CD4-positive, alpha-beta T cell treated with Interleukin-10 for 1 hour (primary cell): ENCODE measurements at regions not wholly inside any gene's neighbourhood (a gene's known extent, or its start where the extent isn't known, plus 50 kb on each side); places are given as distances from the start of the nearest gene placed in this dataset.
"Not testable (repeated sequence)": the region's sequence is repeated elsewhere in the genome, so short reads cannot be mapped to it uniquely, and the experiment has no call there.

ENCODE experiments used
- DNase-seq: peaks from one replicate; pipeline ENCODE4 v3.0.0-alpha.2; 2020

DNA sequence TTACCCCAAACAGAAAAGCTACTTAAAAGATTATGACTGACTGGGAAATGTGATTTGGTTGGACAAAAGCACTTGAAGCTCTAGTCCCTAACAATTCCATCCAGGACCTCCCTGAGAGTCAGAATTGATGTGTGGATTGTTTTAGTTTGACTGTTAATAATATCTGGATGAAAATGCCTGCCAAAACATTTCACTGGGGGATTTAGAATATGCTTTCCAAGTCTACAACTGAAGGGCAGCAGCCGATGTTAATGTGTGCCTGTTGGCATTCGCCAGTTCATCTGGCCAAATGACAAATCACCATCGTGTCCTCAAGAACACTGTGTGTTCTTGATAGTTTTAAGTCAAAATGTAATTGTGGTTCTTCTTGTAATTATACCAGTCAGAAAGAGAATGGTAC, 76.0 kb upstream of the TSC22D1 start:
- DNase-seq = no peak

DNA sequence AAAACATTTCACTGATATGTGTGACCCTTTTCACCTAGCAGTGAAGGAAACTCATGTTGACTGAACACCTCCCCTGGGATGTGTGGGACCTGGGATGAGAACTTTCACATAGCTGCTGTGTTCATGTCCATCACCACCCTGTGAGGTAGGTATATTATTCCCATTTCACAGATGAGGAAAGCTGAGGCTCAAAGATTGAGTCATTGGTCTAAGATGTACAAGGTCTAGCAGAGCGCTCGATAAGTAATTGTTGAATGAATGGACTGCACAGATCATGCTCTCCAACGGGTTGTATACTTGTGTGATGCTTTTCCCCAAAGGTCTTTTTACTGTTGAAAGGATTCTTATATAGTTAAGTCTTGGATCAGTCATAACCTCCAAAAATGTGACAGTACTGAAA, 75.6 kb upstream of the TSC22D1 start:
- DNase-seq = no peak

DNA sequence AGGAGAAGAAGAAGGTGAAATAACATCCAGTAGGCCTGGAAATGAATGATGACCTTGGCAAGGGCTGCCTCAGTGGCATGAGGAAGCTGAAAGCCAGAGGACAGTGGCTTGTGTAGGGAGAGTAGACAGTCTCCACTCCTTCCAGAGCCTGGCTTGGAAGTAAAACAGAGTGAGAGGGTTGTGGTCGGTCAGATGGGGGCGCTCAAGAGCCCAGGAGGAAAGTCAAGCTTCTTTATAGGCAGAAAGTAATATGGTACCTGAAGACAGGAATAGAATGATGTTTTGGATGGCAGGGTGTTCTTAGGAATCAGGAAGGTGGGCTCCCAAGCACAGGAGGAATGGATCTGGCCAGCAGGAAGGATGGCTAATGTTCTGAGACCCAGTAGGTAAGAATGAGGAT, 75.1 kb upstream of the TSC22D1 start:
- DNase-seq = no peak

DNA sequence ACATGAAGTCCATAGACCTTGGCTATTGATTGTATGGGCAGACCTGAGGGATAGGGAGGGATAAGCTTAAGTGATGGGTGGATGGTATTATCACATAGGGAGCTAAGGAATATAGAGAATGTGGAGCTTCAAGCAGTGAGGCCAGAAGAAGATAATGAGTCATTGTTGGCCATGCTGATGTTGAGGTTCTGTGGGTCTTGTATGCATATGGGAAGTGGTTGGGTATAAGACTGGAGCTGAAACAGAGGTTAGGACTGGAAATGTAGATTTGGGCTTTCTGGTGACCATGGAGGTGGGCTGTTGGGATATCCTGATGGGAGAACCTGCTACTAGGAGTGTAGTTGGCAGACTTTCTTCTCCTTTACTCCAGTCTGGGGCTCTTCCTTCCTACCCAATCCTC, 73.7 kb upstream of the TSC22D1 start:
- no peak for DNase-seq

GRCh38 chr13:44649104-44649428, 72.9 kb upstream of the TSC22D1 start:
- DNase-seq = no peak

- DNase-seq = peak; percentile 11
Measured at GRCh38 chr13:44648392-44649103, 72.4 kb upstream of the TSC22D1 start.

- DNase-seq = not testable (repeated sequence)
Measured at GRCh38 chr13:44647560-44647959, 71.4 kb upstream of the TSC22D1 start.

DNA sequence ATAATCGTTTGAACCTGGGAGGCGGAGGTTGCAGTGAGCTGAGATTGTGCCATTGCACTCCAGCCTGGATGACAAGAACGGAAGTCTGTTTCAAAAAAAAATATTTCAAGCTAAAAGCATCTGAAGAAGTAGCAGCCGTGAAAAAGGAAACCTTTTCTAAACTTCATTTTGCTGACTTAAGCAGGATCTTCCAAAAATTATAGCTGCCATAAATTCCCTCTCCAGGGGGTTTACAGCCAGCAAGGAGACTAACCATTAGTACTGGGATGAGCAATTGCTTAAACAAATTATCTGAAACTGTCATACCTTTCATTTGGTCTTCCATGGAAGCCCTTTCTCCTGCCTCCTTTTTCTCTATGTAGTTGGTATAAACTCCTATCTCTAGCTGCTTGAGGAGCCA, 69.9 kb upstream of the TSC22D1 start:
- no peak for DNase-seq

DNA sequence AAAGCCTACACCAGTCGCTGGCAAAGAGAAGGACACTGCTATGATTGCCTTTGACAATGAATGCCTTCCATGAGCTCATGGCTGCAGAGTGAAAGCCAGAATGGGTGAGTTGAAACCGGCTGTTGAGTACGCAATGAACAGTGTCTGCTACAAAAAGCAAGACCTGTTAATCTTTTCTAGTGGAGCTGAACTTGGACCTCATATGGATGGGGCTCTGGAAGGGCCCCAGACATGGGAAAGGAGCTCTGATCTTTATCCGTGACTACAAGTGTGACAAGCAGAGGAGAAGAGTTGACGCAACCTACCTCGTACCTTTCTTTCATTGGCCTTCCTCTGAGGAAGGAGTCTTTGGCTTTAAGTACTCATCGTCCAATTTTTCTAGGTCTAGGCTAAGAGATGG, 67.1 kb upstream of the TSC22D1 start:
- no peak for DNase-seq

DNA sequence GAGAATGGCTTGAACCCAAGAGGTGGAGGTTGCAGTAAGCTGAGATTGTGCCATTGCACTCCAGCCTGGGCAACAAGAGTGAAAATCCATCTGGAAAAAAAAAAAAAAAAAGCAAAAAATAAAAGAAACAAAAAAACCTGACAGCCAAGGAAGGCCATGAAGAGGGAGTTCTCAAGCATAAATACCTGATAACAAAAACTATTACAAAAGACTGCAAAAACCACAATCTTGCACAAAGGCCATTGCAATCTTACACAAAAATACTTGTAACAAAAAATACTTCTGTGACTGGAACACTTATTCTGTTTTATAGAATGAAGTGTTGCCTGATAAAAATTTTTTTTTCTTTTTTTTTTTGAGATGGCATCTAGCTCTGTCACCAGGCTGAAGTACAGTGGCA, 61.5 kb upstream of the TSC22D1 start:
- DNase-seq = no peak

- DNase-seq = no peak
Measured at GRCh38 chr13:44629465-44630183, 53.5 kb upstream of the TSC22D1 start.

DNA sequence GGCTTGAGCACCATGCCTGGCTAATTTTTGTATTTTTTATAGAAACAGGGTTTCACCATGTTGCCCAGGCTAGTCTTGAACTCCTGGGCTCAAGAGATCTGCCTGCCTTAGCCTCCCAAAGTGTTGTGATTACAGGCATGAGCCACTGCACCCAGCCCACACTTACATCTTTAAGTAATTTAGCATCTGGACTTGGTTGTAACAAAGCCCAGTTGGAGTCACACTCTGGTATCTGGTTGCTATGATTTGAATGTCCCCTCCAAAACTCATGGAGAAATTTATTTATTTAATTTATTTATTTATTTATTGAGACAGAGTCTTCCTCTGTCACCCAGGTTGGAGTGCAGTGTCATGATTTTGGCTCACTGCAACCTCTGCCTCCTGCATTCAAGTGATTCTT, 52.7 kb upstream of the TSC22D1 start:
- DNase-seq = not testable (repeated sequence)

DNA sequence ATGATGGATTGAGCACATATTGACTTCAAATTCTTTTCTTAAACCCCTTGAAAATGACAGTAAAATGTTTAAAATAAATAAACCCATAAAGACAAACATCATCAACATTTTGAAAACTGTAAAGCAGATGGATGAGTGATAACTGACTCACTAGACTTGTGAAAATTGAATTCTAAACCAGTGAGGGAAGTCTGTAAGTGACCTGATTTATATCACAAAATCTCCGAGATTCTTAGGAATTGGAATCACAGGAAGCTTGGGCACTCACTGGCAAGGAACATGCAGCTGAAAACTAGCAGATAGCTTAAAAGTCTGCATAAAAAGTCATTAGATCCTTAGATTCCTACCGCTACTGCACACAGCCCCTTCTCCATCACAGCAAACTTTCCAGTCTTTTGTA, 51.3 kb upstream of the TSC22D1 start:
- no peak for DNase-seq

- no peak for DNase-seq
Measured at GRCh38 chr13:44626176-44626575, 50.0 kb upstream of the TSC22D1 start.
